Right lobe of liver (tissue), 6 donors: ENCODE measurements at regions not wholly inside any gene's neighbourhood (a gene's known extent, or its start where the extent isn't known, plus 50 kb on each side); places are given as distances from the start of the nearest gene placed in this dataset.

ENCODE experiments used
- ATAC-seq, 4 donors: fragments of 200-7000 bp; cut with Tn5 transposase; one replicate each; pipeline ENCODE4 v1.9.1; 2020; ENCODE audit warnings: mild to moderate bottlenecking in 4 of 4, moderate library complexity in 4 of 4
- DNase-seq, 3 donors: peaks; one replicate each; pipeline ENCODE4 v3.0.0-alpha.2; 2020
- H3K27ac ChIP-seq, 3 donors: fragments of 200-600 bp; one replicate each; pipeline ENCODE4 v1.8.0; 2022
- H3K27me3 ChIP-seq, 2 donors: fragments of 200-600 bp; one replicate each; pipeline ENCODE4 v1.8.0; 2022
- H3K36me3 ChIP-seq, 4 donors: fragments of 200-600 bp; sonication (generic) in 1 of 4; one replicate each; pipeline versions ENCODE4 v1.5.1 to v1.8.0; 2017 to 2022; ENCODE audit warnings: control low read depth in 1 of 4
- H3K4me1 ChIP-seq, 4 donors: fragments of 200-600 bp; sonication (generic) in 1 of 4; one replicate each; pipeline versions ENCODE4 v1.5.1 to v1.8.0; 2017 to 2022; ENCODE audit warnings: control low read depth in 1 of 4
- H3K4me3 ChIP-seq, 3 donors: fragments of 200-600 bp; one replicate each; pipeline ENCODE4 v1.8.0; 2022
- H3K9me3 ChIP-seq, 4 donors: fragments of 200-600 bp; sonication (generic) in 1 of 4; one replicate each; pipeline versions ENCODE4 v1.5.1 to v1.8.0; 2017 to 2022; ENCODE audit warnings: control low read depth in 1 of 4
- POLR2A ChIP-seq: fragments of 450-650 bp; IDR thresholded peaks from one replicate; pipeline ENCODE4 v1.6.1; 2017; ENCODE audit warnings: antibody characterized with exemption, mild to moderate bottlenecking
- WGBS: methylation state at CpG from one replicate; pipeline ENCODE4 v1.1.6; 2018; ENCODE audit warnings: low coverage, low lambda C conversion rate; ENCODE audit not compliant: insufficient coverage; ENCODE audit errors: missing lambda C conversion rate; 5-methylcytosine and 5-hydroxymethylcytosine counted together
- intact Hi-C, 2 donors: fragments of 100-400 bp; cut with DNase I; formaldehyde crosslinking; loops; one replicate each; pipeline versions ENCODE4 v1.11.2 to v1.14.1; 2022
- TF ChIP-seq, protein P1 (sequence below), 4 donors: fragments of 200-600 bp in 3 of 4; fragments of 450-650 bp in 1 of 4; IDR thresholded peaks; one replicate each; pipeline versions ENCODE4 v1.5.1 to v1.8.0; 2016 to 2022; ENCODE audit warnings: antibody characterized with exemption in 4 of 4, mild to moderate bottlenecking in 2 of 4
- donor health status: DM: no; HTN: yes; CAD: no.
- donor health status: DM: no; HTN: no; CAD: no.
- donor health status: DM: no; HTN: no; CAD: no.
- donor health status: DM: no; HTN: yes; CAD: no.
- donor health status: DM: no; HTN: yes; CAD: no.

DNA sequence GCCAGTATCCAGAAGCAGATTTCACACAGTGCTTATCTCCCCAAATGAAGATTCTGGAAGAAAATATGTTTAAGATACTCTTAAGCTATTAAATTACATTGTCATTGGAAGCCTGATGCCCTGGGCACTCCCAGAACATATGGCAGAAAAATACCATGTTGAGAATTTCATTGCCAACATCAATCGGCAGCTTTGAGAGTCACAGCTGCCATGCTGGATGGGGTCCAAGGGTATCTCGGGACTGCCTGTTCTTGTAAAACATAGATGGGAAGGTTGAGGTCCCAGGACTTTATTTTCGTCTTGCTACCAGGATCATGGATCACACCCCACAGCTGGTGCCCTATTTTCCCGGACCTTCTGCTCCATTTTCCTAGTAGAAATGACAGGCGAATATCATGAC lies 632.5 kb downstream of the SUCLG1 start:
- no peaks in the 10 kb centered on the region for H3K9me3 ChIP-seq
- intact Hi-C loops, result no loop called here
- H3K4me3 ChIP-seq, result no peak overlapping the region
- DNase-seq (no peak), ATAC-seq (no peak)
- H3K4me1 ChIP-seq, result no peaks in the 10 kb centered on the region
- no peaks in the 10 kb centered on the region for H3K36me3 ChIP-seq
- no peak overlapping the region for H3K27ac ChIP-seq
- H3K27me3 ChIP-seq, result no peaks in the 10 kb centered on the region
- no peak for TF ChIP-seq POLR2A
- TF ChIP-seq, protein P1, sequence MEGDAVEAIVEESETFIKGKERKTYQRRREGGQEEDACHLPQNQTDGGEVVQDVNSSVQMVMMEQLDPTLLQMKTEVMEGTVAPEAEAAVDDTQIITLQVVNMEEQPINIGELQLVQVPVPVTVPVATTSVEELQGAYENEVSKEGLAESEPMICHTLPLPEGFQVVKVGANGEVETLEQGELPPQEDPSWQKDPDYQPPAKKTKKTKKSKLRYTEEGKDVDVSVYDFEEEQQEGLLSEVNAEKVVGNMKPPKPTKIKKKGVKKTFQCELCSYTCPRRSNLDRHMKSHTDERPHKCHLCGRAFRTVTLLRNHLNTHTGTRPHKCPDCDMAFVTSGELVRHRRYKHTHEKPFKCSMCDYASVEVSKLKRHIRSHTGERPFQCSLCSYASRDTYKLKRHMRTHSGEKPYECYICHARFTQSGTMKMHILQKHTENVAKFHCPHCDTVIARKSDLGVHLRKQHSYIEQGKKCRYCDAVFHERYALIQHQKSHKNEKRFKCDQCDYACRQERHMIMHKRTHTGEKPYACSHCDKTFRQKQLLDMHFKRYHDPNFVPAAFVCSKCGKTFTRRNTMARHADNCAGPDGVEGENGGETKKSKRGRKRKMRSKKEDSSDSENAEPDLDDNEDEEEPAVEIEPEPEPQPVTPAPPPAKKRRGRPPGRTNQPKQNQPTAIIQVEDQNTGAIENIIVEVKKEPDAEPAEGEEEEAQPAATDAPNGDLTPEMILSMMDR (IDR thresholded peaks at IDR 0.05), result no peak
- 68% methylated on average over 5 of the region's 5 CpGs for WGBS

DNA sequence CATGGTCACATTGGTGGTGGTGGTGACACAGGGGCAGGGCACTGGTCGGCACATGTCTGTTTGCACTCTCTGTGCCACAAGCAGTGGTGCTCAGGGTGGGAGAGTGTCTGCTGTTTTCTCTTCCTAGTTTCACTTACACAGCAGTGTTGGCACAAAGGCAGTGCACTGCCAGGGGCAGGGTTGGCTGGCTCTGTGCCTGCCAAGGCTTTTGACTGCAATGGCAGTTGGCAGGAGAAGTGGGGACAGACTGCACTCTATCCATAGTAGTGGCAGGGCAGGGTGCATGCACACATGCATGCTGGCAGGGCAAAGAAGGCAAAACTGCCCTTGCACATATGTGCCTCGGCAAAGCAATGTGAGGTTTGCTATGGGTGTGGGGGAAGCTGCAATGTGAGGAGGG lies 635.9 kb downstream of the SUCLG1 start:
- no peak for TF ChIP-seq POLR2A
- TF ChIP-seq, protein P1 (IDR thresholded peaks at IDR 0.05), result no peak
- intact Hi-C loops, result no loop called here
- ATAC-seq (peak in 2 of 4 donors; percentile 22 to 52), DNase-seq (no peak)
- Histone ChIP-seq H3K4me1 (no peaks in the 10 kb centered on the region), H3K9me3 (no peaks in the 10 kb centered on the region), H3K27me3 (no peaks in the 10 kb centered on the region), H3K4me3 (no peak overlapping the region), H3K27ac (no peak overlapping the region), H3K36me3 (no peaks in the 10 kb centered on the region)
- WGBS, result no CpG with 5 or more reads among the region's 2 CpGs

DNA sequence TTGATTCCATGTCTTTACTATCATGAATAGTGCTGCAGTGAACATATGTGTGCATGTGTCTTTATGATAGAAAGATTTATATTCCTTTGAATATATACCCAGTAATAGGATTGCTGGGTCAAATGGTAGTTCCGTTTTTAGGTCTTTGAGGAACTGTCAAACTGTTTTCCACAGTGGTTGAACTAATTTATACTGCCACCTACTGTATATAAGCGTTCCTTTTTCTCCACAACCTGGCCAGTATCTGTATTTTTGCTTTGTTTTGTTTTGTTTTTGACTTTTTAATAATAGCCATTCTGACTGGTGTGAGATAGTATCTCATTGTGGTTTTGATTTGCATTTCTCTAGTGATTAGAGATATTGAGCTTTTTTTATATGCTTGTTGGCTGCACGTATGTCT lies 641.6 kb downstream of the SUCLG1 start:
- H3K27ac ChIP-seq, result no peak overlapping the region
- intact Hi-C loops, result no loop called here
- ATAC-seq (peak in 3 of 4 donors; percentile 37 to 47 (median 42)), DNase-seq (no peak)
- TF ChIP-seq, protein P1 (IDR thresholded peaks at IDR 0.05), result peak; percentile 35 to 50 (median 42)
- TF ChIP-seq POLR2A, result no peak
- no peaks in the 10 kb centered on the region for H3K4me1 ChIP-seq
- no peaks in the 10 kb centered on the region for H3K36me3 ChIP-seq
- H3K4me3 ChIP-seq, result no peak overlapping the region
- no peaks in the 10 kb centered on the region for H3K27me3 ChIP-seq
- WGBS, result 22% methylated on average over 3 of the region's 3 CpGs
- no peaks in the 10 kb centered on the region for H3K9me3 ChIP-seq

DNA sequence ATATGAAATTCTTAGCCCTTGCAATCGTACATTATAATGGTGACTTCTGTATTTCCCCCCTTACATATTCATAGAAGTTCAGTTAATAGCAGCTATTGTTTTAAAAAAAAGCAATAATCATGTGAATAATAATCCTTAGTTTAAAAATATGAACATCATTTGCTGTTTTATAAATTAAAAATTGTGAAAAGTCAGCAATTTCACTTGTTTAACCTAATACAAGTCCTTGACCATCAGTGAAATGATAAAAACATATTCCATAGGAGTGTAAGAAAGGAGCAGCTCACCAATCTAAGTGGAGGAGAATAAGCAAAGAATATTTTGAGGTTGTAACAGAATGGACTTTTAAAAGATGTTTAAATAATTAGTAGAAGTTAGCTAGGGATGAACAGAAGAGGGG lies 650.2 kb downstream of the SUCLG1 start:
- ATAC-seq (no peak), DNase-seq (no peak)
- H3K36me3 ChIP-seq, result no peaks in the 10 kb centered on the region
- intact Hi-C loops, result no loop called here
- 70% methylated on average over 1 of the region's 1 CpG for WGBS
- H3K27me3 ChIP-seq, result no peaks in the 10 kb centered on the region
- no peaks in the 10 kb centered on the region for H3K4me1 ChIP-seq
- H3K9me3 ChIP-seq, result no peaks in the 10 kb centered on the region
- TF ChIP-seq POLR2A, result no peak
- TF ChIP-seq, protein P1 (IDR thresholded peaks at IDR 0.05), result no peak
- H3K27ac ChIP-seq, result no peak overlapping the region
- no peak overlapping the region for H3K4me3 ChIP-seq

DNA sequence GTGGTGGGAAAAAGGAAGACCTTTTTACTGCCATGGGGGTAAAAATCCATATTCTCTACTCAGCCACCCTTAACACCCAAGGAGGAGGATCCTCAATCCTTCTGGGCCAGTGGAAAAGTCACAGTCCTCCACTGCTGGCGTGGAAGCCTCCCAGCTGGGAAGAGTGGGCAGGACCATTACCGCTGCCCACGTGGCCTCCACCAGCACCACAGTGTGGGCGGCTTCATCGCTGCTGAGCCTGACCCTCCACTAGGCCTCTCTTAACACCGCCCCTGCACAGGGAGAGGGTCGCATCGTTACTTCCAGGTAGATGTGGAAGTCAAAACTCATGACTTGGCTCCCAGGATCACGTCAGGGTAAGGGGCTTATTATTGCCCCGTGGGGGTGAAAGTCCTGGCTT lies 656.5 kb downstream of the SUCLG1 start:
- no peaks in the 10 kb centered on the region for H3K9me3 ChIP-seq
- H3K4me3 ChIP-seq, result no peak overlapping the region
- intact Hi-C loops, result no loop called here
- H3K27ac ChIP-seq, result no peak overlapping the region
- ATAC-seq (no peak), DNase-seq (no peak)
- H3K27me3 ChIP-seq, result no peaks in the 10 kb centered on the region
- H3K36me3 ChIP-seq, result no peaks in the 10 kb centered on the region
- no CpG with 5 or more reads among the region's 10 CpGs for WGBS
- no peaks in the 10 kb centered on the region for H3K4me1 ChIP-seq
- TF ChIP-seq, protein P1 (IDR thresholded peaks at IDR 0.05), result no peak
- TF ChIP-seq POLR2A, result no peak
